ENCODE measurements at regions not wholly inside any gene's neighbourhood (a gene's known extent, or its start where the extent isn't known, plus 50 kb on each side); places are given as distances from the start of the nearest gene placed in this dataset.

GRCh38 chr7:28276298-28276697, 95.7 kb upstream of the JAZF1 start:
- H2AFZ ChIP-seq (ENCODE audit: low read length), result no peak overlapping the region
- H3K27me3 ChIP-seq (ENCODE audit: insufficient read depth, low read length), result peaks cover 11% of the 10 kb centered on the region; the same call in 1 of the 2 replicates
- H3F3A ChIP-seq (ENCODE audit: insufficient read depth, low read length), result no peaks in the 10 kb centered on the region
- H3K9ac ChIP-seq (ENCODE audit: low read length), result no peak overlapping the region
- TF ChIP-seq CTCF (IDR thresholded peaks at IDR 0.05; ENCODE audit: low read length) (no peak), EZH2 (IDR thresholded peaks at IDR 0.05; ENCODE audit: borderline replicate concordance, low read length) (no peak)
- H3K27ac ChIP-seq (ENCODE audit: low read depth, low read length, poor library complexity, severe bottlenecking), result no peak overlapping the region
- no peak overlapping the region for H3K4me3 ChIP-seq (ENCODE audit: low read depth, low read length, poor library complexity, severe bottlenecking)
- H3K4me2 ChIP-seq (ENCODE audit: low read length), result no peak overlapping the region
- no peaks in the 10 kb centered on the region for H3K79me2 ChIP-seq (ENCODE audit: insufficient read depth, low read length)
- H3K9me2 ChIP-seq (ENCODE audit: low read depth, low read length), result no peaks in the 10 kb centered on the region
- H3K36me3 ChIP-seq (ENCODE audit: insufficient read depth, low read length), result no peaks in the 10 kb centered on the region
- no peaks in the 10 kb centered on the region for H3K9me3 ChIP-seq (ENCODE audit: low read length)
- H4K20me1 ChIP-seq (ENCODE audit: insufficient read depth, low read length), result no peaks in the 10 kb centered on the region
- H3K4me1 ChIP-seq (ENCODE audit: insufficient read depth, low read length, severe bottlenecking), result no peaks in the 10 kb centered on the region

- Histone ChIP-seq H3K79me2 (ENCODE audit: insufficient read depth, low read length) (no peaks in the 10 kb centered on the region), H3K9ac (ENCODE audit: low read length) (no peak overlapping the region), H4K20me1 (ENCODE audit: insufficient read depth, low read length) (no peaks in the 10 kb centered on the region), H3K4me1 (ENCODE audit: insufficient read depth, low read length, severe bottlenecking) (no peaks in the 10 kb centered on the region), H3K9me3 (ENCODE audit: low read length) (no peaks in the 10 kb centered on the region), H3K4me3 (ENCODE audit: low read depth, low read length, poor library complexity, severe bottlenecking) (no peak overlapping the region), H3F3A (ENCODE audit: insufficient read depth, low read length) (no peaks in the 10 kb centered on the region), H3K36me3 (ENCODE audit: insufficient read depth, low read length) (no peaks in the 10 kb centered on the region), H3K4me2 (ENCODE audit: low read length) (no peak overlapping the region), H2AFZ (ENCODE audit: low read length) (no peak overlapping the region), H3K27ac (ENCODE audit: low read depth, low read length, poor library complexity, severe bottlenecking) (no peak overlapping the region), H3K27me3 (ENCODE audit: insufficient read depth, low read length) (peaks cover 11% of the 10 kb centered on the region; the same call in 1 of the 2 replicates), H3K9me2 (ENCODE audit: low read depth, low read length) (no peaks in the 10 kb centered on the region)
- TF ChIP-seq EZH2 (IDR thresholded peaks at IDR 0.05; ENCODE audit: borderline replicate concordance, low read length) (no peak), CTCF (IDR thresholded peaks at IDR 0.05; ENCODE audit: low read length) (no peak)
Measured at GRCh38 chr7:28277364-28277763, 96.8 kb upstream of the JAZF1 start.

- Histone ChIP-seq H3K79me2 (ENCODE audit: insufficient read depth, low read length) (no peaks in the 10 kb centered on the region), H3K4me1 (ENCODE audit: insufficient read depth, low read length, severe bottlenecking) (no peaks in the 10 kb centered on the region), H3K9ac (ENCODE audit: low read length) (no peak overlapping the region), H3K36me3 (ENCODE audit: insufficient read depth, low read length) (no peaks in the 10 kb centered on the region), H4K20me1 (ENCODE audit: insufficient read depth, low read length) (no peaks in the 10 kb centered on the region), H2AFZ (ENCODE audit: low read length) (no peak overlapping the region), H3K9me2 (ENCODE audit: low read depth, low read length) (no peaks in the 10 kb centered on the region), H3F3A (ENCODE audit: insufficient read depth, low read length) (no peaks in the 10 kb centered on the region), H3K9me3 (ENCODE audit: low read length) (no peaks in the 10 kb centered on the region), H3K4me2 (ENCODE audit: low read length) (no peak overlapping the region), H3K27me3 (ENCODE audit: insufficient read depth, low read length) (peaks cover 11% of the 10 kb centered on the region; the same call in 1 of the 2 replicates), H3K27ac (ENCODE audit: low read depth, low read length, poor library complexity, severe bottlenecking) (no peak overlapping the region), H3K4me3 (ENCODE audit: low read depth, low read length, poor library complexity, severe bottlenecking) (no peak overlapping the region)
- TF ChIP-seq CTCF (IDR thresholded peaks at IDR 0.05; ENCODE audit: low read length) (no peak), EZH2 (IDR thresholded peaks at IDR 0.05; ENCODE audit: borderline replicate concordance, low read length) (no peak)
Measured at GRCh38 chr7:28277958-28278357, 97.4 kb upstream of the JAZF1 start.
